ENCODE measurements at regions not wholly inside any gene's neighbourhood (a gene's known extent, or its start where the extent isn't known, plus 50 kb on each side); places are given as distances from the start of the nearest gene placed in this dataset.

DNA sequence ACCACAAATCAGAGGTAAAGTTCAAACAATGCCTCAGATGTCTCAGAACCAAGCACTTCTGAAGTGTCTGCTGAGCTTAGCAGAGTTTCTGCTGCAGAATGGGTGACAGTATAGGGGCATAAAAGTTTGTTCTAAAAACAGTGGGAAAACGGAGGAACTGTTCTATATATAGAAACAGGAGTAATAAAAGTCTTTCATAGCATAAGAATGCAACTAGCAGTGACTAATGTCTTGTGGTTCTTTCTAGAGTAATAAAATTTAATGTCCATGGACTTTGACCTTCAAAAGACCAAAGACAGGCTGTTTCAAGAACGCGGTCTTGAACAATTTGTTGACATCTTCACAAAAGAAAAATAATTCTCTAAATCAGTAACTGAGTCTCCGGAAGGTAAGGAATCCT lies 107.5 kb upstream of the FAR2 start:
- no peak for ATAC-seq
- Mint-ChIP-seq H3K36me3 (no peaks in the 10 kb centered on the region), H3K27me3 (peaks cover 2 to 16% (median 12%) of the 10 kb centered on the region in 5 donors), H3K4me3 (no peak overlapping the region), H3K9me3 (peaks cover 0 to 2% (median 0%) of the 10 kb centered on the region in 9 donors), H3K4me1 (no peaks in the 10 kb centered on the region), H3K27ac (no peak overlapping the region)
- POLR2A ChIA-PET, result no interaction called here
- DNase-seq, result no peak

GRCh38 chr12:29043069-29043468 lies 106.0 kb upstream of the FAR2 start:
- POLR2A ChIA-PET, result no interaction called here
- Mint-ChIP-seq H3K27me3 (peaks cover 2 to 16% (median 12%) of the 10 kb centered on the region in 5 donors), H3K4me3 (no peak overlapping the region), H3K27ac (no peak overlapping the region), H3K4me1 (no peaks in the 10 kb centered on the region), H3K9me3 (peaks cover 0 to 2% (median 0%) of the 10 kb centered on the region in 9 donors), H3K36me3 (no peaks in the 10 kb centered on the region)
- ATAC-seq (no peak), DNase-seq (no peak)

- no peak for ATAC-seq
- POLR2A ChIA-PET, result no interaction called here
- no peak overlapping the region for H3K4me3 Mint-ChIP-seq
These were observed 104.3 kb upstream of the FAR2 start for GRCh38 chr12:29044799-29045198.

GRCh38 chr12:29048787-29049186 lies 100.3 kb upstream of the FAR2 start:
- ATAC-seq, result no peak
- no peak overlapping the region for H3K27ac Mint-ChIP-seq
- POLR2A ChIA-PET, result no interaction called here

More at GRCh38 chr12:29044799-29045198, 104.3 kb upstream of the FAR2 start:
- H3K4me1 Mint-ChIP-seq, result no peaks in the 10 kb centered on the region
- peaks cover 2 to 13% (median 7%) of the 10 kb centered on the region in 5 donors for H3K27me3 Mint-ChIP-seq
- DNase-seq, result no peak
- H3K27ac Mint-ChIP-seq, result no peak overlapping the region
- H3K36me3 Mint-ChIP-seq, result no peaks in the 10 kb centered on the region
- H3K9me3 Mint-ChIP-seq, result no peaks in the 10 kb centered on the region

DNA sequence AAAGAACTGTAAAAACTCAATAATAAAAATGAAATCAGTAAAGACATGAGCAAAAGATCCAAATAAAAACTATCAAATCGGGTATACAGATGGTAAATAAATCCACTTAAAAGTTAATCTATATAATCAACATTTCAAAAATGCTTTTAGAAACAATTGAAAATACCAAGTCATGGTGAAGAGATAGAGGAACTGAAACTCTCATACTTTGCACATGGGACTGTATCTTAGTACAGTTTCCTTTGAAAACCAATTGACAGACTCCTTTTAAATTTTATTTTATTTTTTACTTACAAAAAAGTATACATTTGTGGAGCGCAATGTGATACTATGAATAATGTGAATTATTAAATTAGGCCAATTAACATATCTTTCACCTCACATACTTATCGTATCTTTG lies 98.6 kb upstream of the FAR2 start:
- POLR2A ChIA-PET, result no interaction called here
- DNase-seq (no peak), ATAC-seq (no peak)
- Mint-ChIP-seq H3K4me1 (no peaks in the 10 kb centered on the region), H3K27me3 (peaks cover 0 to 14% (median 5%) of the 10 kb centered on the region in 5 donors), H3K27ac (no peak overlapping the region), H3K4me3 (no peak overlapping the region), H3K36me3 (no peaks in the 10 kb centered on the region), H3K9me3 (peaks cover 0 to 4% (median 0%) of the 10 kb centered on the region in 9 donors)

More at GRCh38 chr12:29048787-29049186, 100.3 kb upstream of the FAR2 start:
- Mint-ChIP-seq H3K4me1 (no peaks in the 10 kb centered on the region), H3K36me3 (no peaks in the 10 kb centered on the region), H3K9me3 (peaks cover 0 to 3% (median 0%) of the 10 kb centered on the region in 9 donors), H3K27me3 (peaks cover 0 to 19% (median 4%) of the 10 kb centered on the region in 5 donors), H3K4me3 (no peak overlapping the region)
- no peak for DNase-seq

- ATAC-seq (no peak), DNase-seq (no peak)
- no peak overlapping the region for H3K4me3 Mint-ChIP-seq
- no peak overlapping the region for H3K27ac Mint-ChIP-seq
- H3K27me3 Mint-ChIP-seq, result peaks cover 0 to 14% (median 3%) of the 10 kb centered on the region in 5 donors
- peaks cover 0 to 4% (median 0%) of the 10 kb centered on the region in 9 donors for H3K9me3 Mint-ChIP-seq
- no peaks in the 10 kb centered on the region for H3K36me3 Mint-ChIP-seq
- POLR2A ChIA-PET, result no interaction called here
- H3K4me1 Mint-ChIP-seq, result no peaks in the 10 kb centered on the region
These were observed 97.9 kb upstream of the FAR2 start for GRCh38 chr12:29051221-29051620.

DNA sequence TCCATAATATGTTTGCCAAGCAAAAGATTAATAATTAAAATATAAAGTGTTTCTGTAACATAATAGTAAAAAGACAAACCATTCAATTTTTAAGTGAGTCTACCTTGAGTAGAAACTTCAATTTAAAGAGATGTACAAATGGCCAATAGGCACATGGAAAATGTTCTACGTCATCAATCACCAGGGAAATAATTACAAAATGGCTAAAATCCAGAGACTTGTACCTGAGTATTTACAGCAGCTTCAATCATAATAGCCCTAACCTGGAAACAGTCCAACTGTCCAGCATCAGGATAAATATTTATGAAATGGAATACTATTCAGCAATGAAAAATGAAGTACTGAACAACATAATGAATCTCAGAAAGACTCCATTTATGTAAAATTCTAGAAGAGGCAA lies 95.5 kb upstream of the FAR2 start:
- POLR2A ChIA-PET, result no interaction called here
- no peak overlapping the region for H3K4me3 Mint-ChIP-seq
- no peak overlapping the region for H3K27ac Mint-ChIP-seq
- peaks cover 0 to 4% (median 0%) of the 10 kb centered on the region in 9 donors for H3K9me3 Mint-ChIP-seq
- no peaks in the 10 kb centered on the region for H3K4me1 Mint-ChIP-seq
- H3K36me3 Mint-ChIP-seq, result no peaks in the 10 kb centered on the region
- no peak for DNase-seq
- ATAC-seq, result no peak
- H3K27me3 Mint-ChIP-seq, result peaks cover 0 to 14% (median 3%) of the 10 kb centered on the region in 5 donors

GRCh38 chr12:29054858-29055663 lies 94.0 kb upstream of the FAR2 start:
- POLR2A ChIA-PET, result no interaction called here
- Mint-ChIP-seq H3K27me3 (peaks cover 0 to 11% (median 5%) of the 10 kb centered on the region in 5 donors), H3K4me3 (no peak overlapping the region), H3K9me3 (peaks cover 0 to 4% (median 0%) of the 10 kb centered on the region in 9 donors), H3K27ac (no peak overlapping the region), H3K4me1 (no peaks in the 10 kb centered on the region), H3K36me3 (no peaks in the 10 kb centered on the region)
- no peak for ATAC-seq
- no peak for DNase-seq

DNA sequence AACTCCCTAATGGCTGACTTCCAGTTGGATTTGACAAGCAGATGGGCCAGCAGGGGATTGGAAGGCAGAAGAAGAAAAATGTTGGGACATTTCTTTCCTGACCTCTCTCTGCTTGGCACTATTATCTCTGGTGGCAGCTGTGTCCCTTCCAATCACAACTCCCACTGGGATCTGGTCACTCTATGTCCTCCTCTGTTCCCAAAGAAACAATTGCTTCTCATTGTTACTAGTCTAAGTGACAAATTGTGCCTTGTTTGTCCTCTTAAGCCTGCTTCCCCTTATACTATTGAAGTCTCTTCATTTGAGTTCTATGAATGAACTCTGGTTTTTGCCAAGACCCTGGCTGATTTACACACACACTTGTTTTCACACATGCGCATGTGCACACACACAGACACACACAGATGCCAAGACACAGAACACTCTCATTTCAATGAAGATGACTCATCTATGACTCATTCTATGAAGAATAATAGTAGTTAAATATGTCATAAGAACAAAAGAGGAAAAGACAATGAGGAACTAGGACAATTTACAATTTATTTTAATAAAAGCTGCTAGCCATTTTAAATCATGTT lies 83.0 kb upstream of the FAR2 start:
- Mint-ChIP-seq H3K36me3 (no peaks in the 10 kb centered on the region), H3K9me3 (peaks cover 0 to 5% (median 3%) of the 10 kb centered on the region in 9 donors)

GRCh38 chr12:29067430-29067829 lies 81.6 kb upstream of the FAR2 start:
- DNase-seq (no peak), ATAC-seq (no peak)
- no peaks in the 10 kb centered on the region for H3K4me1 Mint-ChIP-seq
- H3K27ac Mint-ChIP-seq, result no peak overlapping the region
- no peaks in the 10 kb centered on the region for H3K36me3 Mint-ChIP-seq
- no peak overlapping the region for H3K4me3 Mint-ChIP-seq
- H3K27me3 Mint-ChIP-seq, result peaks cover 4 to 30% (median 12%) of the 10 kb centered on the region in 5 donors
- H3K9me3 Mint-ChIP-seq, result no peaks in the 10 kb centered on the region
- POLR2A ChIA-PET, result no interaction called here

More for the DNA sequence above, 83.0 kb upstream of the FAR2 start:
- Mint-ChIP-seq H3K27ac (no peak overlapping the region), H3K4me3 (no peak overlapping the region), H3K27me3 (peaks cover 4 to 30% (median 15%) of the 10 kb centered on the region in 5 donors), H3K4me1 (no peaks in the 10 kb centered on the region)
- DNase-seq, result no peak
- ATAC-seq, result no peak
- POLR2A ChIA-PET, result no interaction called here

DNA sequence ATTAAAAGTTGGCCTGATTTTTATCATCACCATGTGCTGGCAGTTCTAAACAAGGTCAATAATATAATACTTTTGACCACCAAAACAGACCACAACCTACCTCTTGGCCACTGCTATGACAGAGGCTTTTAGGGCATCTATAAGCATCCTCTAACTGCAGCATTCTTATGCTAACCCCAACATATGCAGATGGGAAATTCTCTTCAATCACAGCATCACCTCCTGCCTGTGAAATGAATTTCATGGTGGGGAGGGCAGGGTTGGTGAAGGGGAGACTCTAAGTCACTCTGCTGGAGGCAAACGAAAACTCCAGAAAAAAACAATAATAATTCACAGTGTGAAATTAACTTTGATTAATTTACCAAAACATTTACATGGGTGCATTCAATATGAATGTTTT lies 78.8 kb upstream of the FAR2 start:
- POLR2A ChIA-PET, result no interaction called here
- DNase-seq (no peak), ATAC-seq (no peak)
- H3K9me3 Mint-ChIP-seq, result no peaks in the 10 kb centered on the region
- H3K4me1 Mint-ChIP-seq, result no peaks in the 10 kb centered on the region
- peaks cover 6 to 40% (median 20%) of the 10 kb centered on the region in 5 donors for H3K27me3 Mint-ChIP-seq
- H3K4me3 Mint-ChIP-seq, result no peak overlapping the region
- H3K27ac Mint-ChIP-seq, result no peak overlapping the region
- H3K36me3 Mint-ChIP-seq, result no peaks in the 10 kb centered on the region

DNA sequence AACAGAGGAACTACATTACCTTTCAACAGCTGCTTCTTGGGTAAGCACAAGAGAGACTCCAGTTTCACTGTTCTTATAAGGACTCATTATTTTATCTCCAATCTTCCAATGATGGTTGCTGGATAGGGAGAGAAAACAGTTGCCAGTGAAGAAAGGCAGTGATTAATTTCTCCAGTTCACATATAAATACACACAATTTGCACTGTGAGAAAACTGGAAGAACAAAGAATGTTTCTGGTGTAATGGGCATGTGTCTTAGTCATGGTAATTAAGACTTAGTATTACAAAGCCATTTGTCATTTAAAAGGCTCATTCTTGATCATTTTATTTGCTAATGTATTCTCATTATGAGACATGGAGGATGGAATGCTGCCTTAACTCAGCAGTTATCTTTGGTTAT lies 78.0 kb upstream of the FAR2 start:
- Mint-ChIP-seq H3K9me3 (no peaks in the 10 kb centered on the region), H3K4me1 (no peaks in the 10 kb centered on the region), H3K27ac (no peak overlapping the region), H3K36me3 (no peaks in the 10 kb centered on the region), H3K27me3 (peaks cover 6 to 36% (median 20%) of the 10 kb centered on the region in 5 donors), H3K4me3 (no peak overlapping the region)
- POLR2A ChIA-PET, result no interaction called here
- ATAC-seq (no peak), DNase-seq (no peak)

GRCh38 chr12:29072631-29073030 lies 76.4 kb upstream of the FAR2 start:
- Mint-ChIP-seq H3K9me3 (no peaks in the 10 kb centered on the region), H3K27me3 (peaks cover 8 to 36% (median 18%) of the 10 kb centered on the region in 5 donors), H3K4me1 (no peaks in the 10 kb centered on the region), H3K27ac (no peak overlapping the region), H3K4me3 (no peak overlapping the region), H3K36me3 (no peaks in the 10 kb centered on the region)
- ATAC-seq, result no peak
- DNase-seq, result no peak
- POLR2A ChIA-PET, result no interaction called here
